Gastroesophageal sphincter (tissue), 4 donors: ENCODE measurements at regions not wholly inside any gene's neighbourhood (a gene's known extent, or its start where the extent isn't known, plus 50 kb on each side); places are given as distances from the start of the nearest gene placed in this dataset.

Source experiments
- ATAC-seq: fragments of 150-250 bp; one replicate; pipeline ENCODE4 v1.9.1; 2016; ENCODE audit warnings: mild to moderate bottlenecking, moderate library complexity
- H3K27ac ChIP-seq, 4 donors: fragments of 200-600 bp; sonication (generic) in 3 of 4; 1 replicate in 3 of 4; 2 replicates in 1 of 4; pipeline ENCODE4 v1.5.1; 2016 to 2019
- H3K27me3 ChIP-seq: fragments of 200-600 bp; sonication (generic); one replicate; pipeline ENCODE4 v1.5.1; 2019
- H3K36me3 ChIP-seq, 2 donors: fragments of 200-600 bp; sonication (generic); one replicate each; pipeline ENCODE4 v1.5.1; 2019; ENCODE audit warnings: control low read depth in 1 of 2
- H3K4me1 ChIP-seq, 3 donors: fragments of 200-600 bp; sonication (generic); 1 replicate in 2 of 3; 2 replicates in 1 of 3; pipeline ENCODE4 v1.5.1; 2016 to 2019; ENCODE audit warnings: control low read depth in 2 of 3
- H3K4me3 ChIP-seq, 2 donors: fragments of 200-600 bp; sonication (generic); one replicate each; pipeline ENCODE4 v1.5.1; 2019; ENCODE audit warnings: mild to moderate bottlenecking in 1 of 2, moderate library complexity in 1 of 2
- H3K9me3 ChIP-seq, 3 donors: fragments of 200-600 bp; sonication (generic); one replicate each; pipeline ENCODE4 v1.5.1; 2017 to 2019; ENCODE audit warnings: control low read depth in 2 of 3
- CTCF ChIP-seq, 4 experiments: fragments of 200-600 bp in 2 of 4; fragments of 450-650 bp in 2 of 4; sonication (generic) in 1 of 4; IDR thresholded peaks; one replicate each; pipeline ENCODE4 v1.5.1; 2017 to 2019; ENCODE audit warnings: antibody characterized with exemption in 4 of 4, mild to moderate bottlenecking in 2 of 4, moderate library complexity in 2 of 4
- EP300 ChIP-seq: sonication (generic); formaldehyde crosslinking; IDR thresholded peaks from one replicate; pipeline ENCODE4 v1.6.1; 2017; ENCODE audit warnings: antibody characterized with exemption, mild to moderate bottlenecking
- POLR2A ChIP-seq, 2 donors: fragments of 450-650 bp; IDR thresholded peaks; one replicate each; pipeline ENCODE4 v1.6.1; 2017; ENCODE audit warnings: antibody characterized with exemption in 2 of 2, mild to moderate bottlenecking in 2 of 2, moderate library complexity in 1 of 2
- POLR2AphosphoS5 ChIP-seq: sonication (generic); formaldehyde crosslinking; IDR thresholded peaks from one replicate; pipeline ENCODE4 v1.6.1; 2017; ENCODE audit warnings: antibody characterized with exemption
- WGBS, 2 donors: methylation state at CpG; one replicate each; pipeline ENCODE4 v1.1.5; 2018; ENCODE audit warnings: low coverage in 1 of 2; 5-methylcytosine and 5-hydroxymethylcytosine counted together

DNA sequence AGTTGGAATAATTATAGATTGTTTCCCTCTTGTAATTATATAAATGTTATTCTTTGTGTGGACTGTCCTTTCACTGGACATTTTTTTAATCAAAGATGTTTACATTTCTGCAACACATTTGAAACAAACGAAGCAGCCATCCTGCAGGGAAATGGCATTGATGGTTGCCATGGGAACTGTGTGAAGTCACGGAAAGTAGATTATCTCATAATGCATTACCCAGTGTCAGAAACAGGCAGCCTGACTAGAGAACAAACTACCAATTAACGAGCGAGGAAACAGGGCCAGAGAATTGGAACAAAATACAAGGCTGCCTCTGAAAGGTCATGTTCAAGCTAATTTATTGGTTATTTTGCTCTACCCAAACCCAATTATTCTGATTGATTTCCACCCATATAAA, 96.9 kb upstream of the LARGE1 start:
- no peak for TF ChIP-seq POLR2AphosphoS5
- no peak for TF ChIP-seq POLR2A (IDR thresholded peaks at IDR 0.05)
- TF ChIP-seq CTCF (IDR thresholded peaks at IDR 0.05), result no peak
- no peaks in the 10 kb centered on the region for H3K36me3 ChIP-seq
- H3K9me3 ChIP-seq, result peaks cover 0 to 38% (median 0%) of the 10 kb centered on the region in 3 donors
- H3K27ac ChIP-seq, result no peak overlapping the region
- no peak for ATAC-seq
- H3K4me1 ChIP-seq, result no peaks in the 10 kb centered on the region
- no peaks in the 10 kb centered on the region for H3K27me3 ChIP-seq
- no peak overlapping the region for H3K4me3 ChIP-seq
- WGBS, 2 donors, result 10 to 26% methylated on average over 4 of the region's 4 CpGs

DNA sequence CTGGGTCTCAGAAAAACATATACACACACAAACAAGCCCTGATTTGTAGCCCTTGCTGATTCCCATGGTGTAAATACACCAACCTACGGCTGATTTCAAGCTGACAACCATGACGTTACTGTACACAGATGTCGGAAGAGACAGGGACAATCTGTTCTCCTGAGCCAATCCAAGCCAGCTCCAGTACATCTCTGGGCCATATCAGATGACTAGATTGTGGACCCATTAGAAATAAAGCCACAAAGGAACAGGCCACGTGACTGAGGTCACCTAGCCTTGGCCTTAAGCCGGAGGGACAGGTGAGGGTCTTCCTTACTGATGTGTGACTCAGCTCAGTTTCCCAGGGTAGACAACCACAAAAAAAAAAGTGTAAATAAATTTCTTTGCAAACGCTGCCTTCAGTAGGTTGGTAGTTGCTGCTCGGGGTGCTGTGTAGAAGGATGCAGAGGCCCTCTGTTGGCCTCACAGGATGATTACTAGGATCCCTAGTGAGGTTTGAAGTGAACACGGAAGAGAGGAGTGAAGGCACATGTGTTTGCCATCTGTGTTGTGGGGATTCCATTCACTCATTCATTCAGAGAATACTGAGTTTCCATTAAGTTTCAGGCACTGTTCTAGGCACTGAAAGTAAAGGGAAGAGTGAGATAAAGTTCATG, 99.0 kb upstream of the LARGE1 start:
- Histone ChIP-seq H3K4me1 (no peaks in the 10 kb centered on the region), H3K4me3 (no peak overlapping the region), H3K27ac (no peak overlapping the region), H3K27me3 (no peaks in the 10 kb centered on the region), H3K9me3 (peaks cover 0 to 23% (median 0%) of the 10 kb centered on the region in 3 donors), H3K36me3 (no peaks in the 10 kb centered on the region)
- ATAC-seq, result no peak
- WGBS, 2 donors, result 54 to 58% methylated on average over 3 to 6 of the region's 8 CpGs
- TF ChIP-seq POLR2A (IDR thresholded peaks at IDR 0.05), result no peak
- no peak for TF ChIP-seq EP300
- no peak for TF ChIP-seq CTCF (IDR thresholded peaks at IDR 0.05)
- TF ChIP-seq POLR2AphosphoS5, result no peak

DNA sequence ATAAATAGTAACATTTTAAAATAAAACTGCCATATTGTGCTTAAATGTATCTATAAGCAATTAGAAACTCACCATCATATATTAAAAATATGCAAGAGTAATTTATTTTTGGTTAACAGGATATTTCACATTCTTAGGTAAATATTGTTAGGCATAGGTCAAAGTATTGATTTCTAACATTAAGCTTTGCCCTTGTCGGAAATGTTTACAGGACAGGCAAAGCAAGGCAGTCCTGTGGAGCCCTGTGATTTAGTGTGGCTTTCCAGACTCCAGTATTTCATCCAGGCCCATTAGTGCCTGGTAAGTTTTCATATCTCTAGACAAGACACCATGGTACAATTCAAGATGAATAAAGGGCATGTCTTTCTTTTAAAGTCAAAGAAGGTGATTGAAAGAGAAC, 114.9 kb upstream of the LARGE1 start:
- Histone ChIP-seq H3K27me3 (peaks cover 26% of the 10 kb centered on the region), H3K27ac (no peak overlapping the region), H3K9me3 (peaks cover 0 to 9% (median 0%) of the 10 kb centered on the region in 3 donors), H3K4me1 (no peaks in the 10 kb centered on the region), H3K4me3 (no peak overlapping the region), H3K36me3 (no peaks in the 10 kb centered on the region)
- ATAC-seq, result no peak
- no peak for TF ChIP-seq EP300
- no peak for TF ChIP-seq POLR2A (IDR thresholded peaks at IDR 0.05)
- TF ChIP-seq CTCF (IDR thresholded peaks at IDR 0.05), result no peak
- no peak for TF ChIP-seq POLR2AphosphoS5
- 50 to 82% methylated on average over 1 of the region's 1 CpG for WGBS, 2 donors

GRCh38 chr22:34036931-34037330, 116.7 kb upstream of the LARGE1 start:
- Histone ChIP-seq H3K4me1 (no peaks in the 10 kb centered on the region), H3K36me3 (no peaks in the 10 kb centered on the region), H3K27me3 (peaks cover 26% of the 10 kb centered on the region), H3K27ac (no peak overlapping the region), H3K9me3 (no peaks in the 10 kb centered on the region), H3K4me3 (no peak overlapping the region)
- ATAC-seq, result no peak
- TF ChIP-seq POLR2A (IDR thresholded peaks at IDR 0.05) (no peak), EP300 (no peak), CTCF (IDR thresholded peaks at IDR 0.05) (no peak), POLR2AphosphoS5 (no peak)
- WGBS, 2 donors, result 36% methylated on average over 2 of the region's 2 CpGs; no CpG with 5 or more reads in 1 of the 2 donors

- no peak for ATAC-seq
- TF ChIP-seq POLR2A (IDR thresholded peaks at IDR 0.05), result no peak
- Histone ChIP-seq H3K4me1 (no peaks in the 10 kb centered on the region), H3K36me3 (no peaks in the 10 kb centered on the region), H3K27ac (no peak overlapping the region), H3K27me3 (peaks cover 33% of the 10 kb centered on the region), H3K4me3 (no peak overlapping the region), H3K9me3 (no peaks in the 10 kb centered on the region)
- WGBS, 2 donors, result 69 to 70% methylated on average over 9 to 11 of the region's 11 CpGs
Measured at GRCh38 chr22:34038801-34039555, 118.7 kb upstream of the LARGE1 start.
